GM12892 (cell line): ENCODE measurements at regions not wholly inside any gene's neighbourhood (a gene's known extent, or its start where the extent isn't known, plus 50 kb on each side); places are given as distances from the start of the nearest gene placed in this dataset.

ENCODE experiments used
- DNase-seq: peaks from one replicate; pipeline ENCODE4 v3.0.0; 2011; ENCODE audit not compliant: insufficient read length
- FAIRE-seq: peaks from 2 replicates; lab custom pipeline; 2011; peaks lifted over from hg19 to GRCh38; lab: Jason Lieb, UNC
- POLR2A ChIP-seq: IDR thresholded peaks from 2 replicates; pipeline ENCODE4 v1.6.1; 2011; ENCODE audit warnings: low read depth, low read length, control low read depth
- POLR2AphosphoS5 ChIP-seq: IDR thresholded peaks from 2 replicates; pipeline ENCODE4 v1.6.1; 2011; ENCODE audit warnings: low read depth, low read length, control low read depth
- TAF1 ChIP-seq: IDR thresholded peaks from 2 replicates; pipeline ENCODE4 v1.6.1; 2011; ENCODE audit warnings: low read depth, mild to moderate bottlenecking, control low read depth, low read length, borderline replicate concordance

- no peak for TF ChIP-seq POLR2AphosphoS5
- TF ChIP-seq TAF1: no peak
- FAIRE-seq (no peak), DNase-seq (no peak)
Measured at GRCh38 chr13:31032528-31033113, 100.2 kb downstream of the TEX26 start.

- TF ChIP-seq TAF1 (no peak), POLR2A (no peak)
- DNase-seq (no peak), FAIRE-seq (no peak)
Measured at GRCh38 chr13:31031482-31031881, 99.0 kb downstream of the TEX26 start.

DNA sequence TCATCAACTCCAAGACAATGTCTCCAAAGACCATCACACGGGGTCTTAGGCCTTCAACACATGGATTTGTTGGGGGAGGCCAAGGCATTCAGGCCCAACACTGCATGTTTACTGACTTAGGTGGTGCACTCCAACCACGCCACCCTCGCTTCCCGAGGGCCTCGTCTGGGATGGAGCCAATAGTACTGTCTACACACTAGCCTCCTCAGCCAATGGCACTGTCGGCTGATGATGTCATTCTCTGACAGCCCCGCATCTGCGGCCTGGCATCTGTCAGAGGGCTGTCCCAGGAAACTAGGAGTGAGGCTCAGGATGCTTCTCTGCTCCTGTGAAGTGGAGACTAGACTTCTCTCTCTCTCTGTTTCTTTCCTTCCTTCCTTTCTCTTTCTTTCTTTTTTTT is 96.6 kb downstream of the TEX26 start:
- TF ChIP-seq TAF1: no peak
- DNase-seq (no peak), FAIRE-seq (no peak)

- DNase-seq (no peak), FAIRE-seq (no peak)
- no peak for TF ChIP-seq TAF1
- no peak for TF ChIP-seq POLR2A
- no peak for TF ChIP-seq POLR2AphosphoS5
Measured at GRCh38 chr13:31027136-31027535, 94.7 kb downstream of the TEX26 start.
